ENCODE measurements at regions not wholly inside any gene's neighbourhood (a gene's known extent, or its start where the extent isn't known, plus 50 kb on each side); places are given as distances from the start of the nearest gene placed in this dataset.
"Not testable (repeated sequence)": the region's sequence is repeated elsewhere in the genome, so short reads cannot be mapped to it uniquely, and the experiment has no call there.

GRCh38 chr6:125586074-125586473 is 163.4 kb upstream of the HEY2 start:
- no peaks in the 10 kb centered on the region for H3K36me3 ChIP-seq (ENCODE audit: low read depth, low read length)
- BruUV-seq (replicated peaks), result no TSS peak
- H3K4me3 ChIP-seq (ENCODE audit: low read length), result no peak overlapping the region
- no peaks in the 10 kb centered on the region for H3F3A ChIP-seq (ENCODE audit: low read length, unreplicated experiment)
- no peak overlapping the region for H3K9ac ChIP-seq (ENCODE audit: low read length)
- TF ChIP-seq EZH2phosphoT487 (IDR thresholded peaks at IDR 0.05; ENCODE audit: borderline replicate concordance, low read length) (no peak), EZH2 (IDR thresholded peaks at IDR 0.05; ENCODE audit: low read length, unreplicated experiment) (no peak), CTCF (conservative IDR thresholded peaks at IDR 0.05; ENCODE audit: low read depth, low read length) (no peak)
- H3K9me2 ChIP-seq (replicated peaks; ENCODE audit: low read length), result no peaks in the 10 kb centered on the region
- ATAC-seq (peak; percentile 74), DNase-seq (peak; percentile 71)
- ChIA-PET CTCF (no interaction called here), POLR2A (ENCODE audit: unreplicated experiment) (no interaction called here)
- intact Hi-C loops (cut with micrococcal nuclease), result no loop called here
- no peaks in the 10 kb centered on the region for H3K79me2 ChIP-seq (ENCODE audit: low read length)
- H3K27me3 ChIP-seq (ENCODE audit: low read length), result peaks cover 5% of the 10 kb centered on the region; the same call in 1 of the 2 replicates
- H3K27ac ChIP-seq (ENCODE audit: low read length), result no peak overlapping the region
- H3K4me2 ChIP-seq (ENCODE audit: low read length), result peak overlapping the region; percentile 37; the same call in 1 of the 2 replicates
- no peaks in the 10 kb centered on the region for H4K20me1 ChIP-seq (ENCODE audit: low read length)
- H2AFZ ChIP-seq (ENCODE audit: low read length), result no peak overlapping the region
- no peaks in the 10 kb centered on the region for H3K9me3 ChIP-seq (ENCODE audit: low read length)
- H3K4me1 ChIP-seq (ENCODE audit: insufficient read depth, low read length), result peaks cover 26% of the 10 kb centered on the region

- ChIA-PET CTCF (no interaction called here), POLR2A (ENCODE audit: unreplicated experiment) (no interaction called here)
- Histone ChIP-seq H3K79me2 (ENCODE audit: low read length) (no peaks in the 10 kb centered on the region), H3K27ac (ENCODE audit: low read length) (no peak overlapping the region), H3K9ac (ENCODE audit: low read length) (no peak overlapping the region), H3F3A (ENCODE audit: low read length, unreplicated experiment) (no peaks in the 10 kb centered on the region), H3K4me3 (ENCODE audit: low read length) (no peak overlapping the region), H3K4me2 (ENCODE audit: low read length) (no peak overlapping the region; the same call in 1 of the 2 replicates), H3K27me3 (ENCODE audit: low read length) (peaks cover 5% of the 10 kb centered on the region; the same call in 1 of the 2 replicates), H4K20me1 (ENCODE audit: low read length) (no peaks in the 10 kb centered on the region), H3K36me3 (ENCODE audit: low read depth, low read length) (no peaks in the 10 kb centered on the region), H3K9me3 (ENCODE audit: low read length) (no peaks in the 10 kb centered on the region), H3K4me1 (ENCODE audit: insufficient read depth, low read length) (peaks cover 26% of the 10 kb centered on the region), H3K9me2 (replicated peaks; ENCODE audit: low read length) (no peaks in the 10 kb centered on the region), H2AFZ (ENCODE audit: low read length) (no peak overlapping the region)
- intact Hi-C loops (cut with micrococcal nuclease), result no loop called here
- ATAC-seq (no peak), DNase-seq (no peak)
- no TSS peak for BruUV-seq (replicated peaks)
- TF ChIP-seq EZH2phosphoT487 (IDR thresholded peaks at IDR 0.05; ENCODE audit: borderline replicate concordance, low read length) (no peak), EZH2 (IDR thresholded peaks at IDR 0.05; ENCODE audit: low read length, unreplicated experiment) (no peak), CTCF (conservative IDR thresholded peaks at IDR 0.05; ENCODE audit: low read depth, low read length) (no peak)
Observed at GRCh38 chr6:125586605-125587004, 162.8 kb upstream of the HEY2 start.

- no peak overlapping the region for H3K4me3 ChIP-seq (ENCODE audit: low read length)
- intact Hi-C loops (cut with micrococcal nuclease), result no loop called here
- TF ChIP-seq EZH2phosphoT487 (IDR thresholded peaks at IDR 0.05; ENCODE audit: borderline replicate concordance, low read length) (no peak), CTCF (conservative IDR thresholded peaks at IDR 0.05; ENCODE audit: low read depth, low read length) (no peak)
- no peaks in the 10 kb centered on the region for H3K79me2 ChIP-seq (ENCODE audit: low read length)
- H3K4me2 ChIP-seq (ENCODE audit: low read length), result no peak overlapping the region
- H3F3A ChIP-seq (ENCODE audit: low read length, unreplicated experiment), result no peaks in the 10 kb centered on the region
- DNase-seq (no peak), ATAC-seq (no peak)
- H3K4me1 ChIP-seq (ENCODE audit: insufficient read depth, low read length), result peaks cover 26% of the 10 kb centered on the region
- no peaks in the 10 kb centered on the region for H3K36me3 ChIP-seq (ENCODE audit: low read depth, low read length)
- BruUV-seq (replicated peaks), result no TSS peak
- no peak overlapping the region for H2AFZ ChIP-seq (ENCODE audit: low read length)
- H3K27ac ChIP-seq (ENCODE audit: low read length), result no peak overlapping the region
- H3K9me3 ChIP-seq (ENCODE audit: low read length), result no peaks in the 10 kb centered on the region
- POLR2A ChIA-PET (ENCODE audit: unreplicated experiment), result no interaction called here
- H3K9ac ChIP-seq (ENCODE audit: low read length), result no peak overlapping the region
- H3K27me3 ChIP-seq (ENCODE audit: low read length), result no peaks in the 10 kb centered on the region
- H3K9me2 ChIP-seq (replicated peaks; ENCODE audit: low read length), result no peaks in the 10 kb centered on the region
- no peaks in the 10 kb centered on the region for H4K20me1 ChIP-seq (ENCODE audit: low read length)
- CTCF ChIA-PET, result no interaction called here
Observed at GRCh38 chr6:125587666-125588632, 161.5 kb upstream of the HEY2 start.

GRCh38 chr6:125591796-125592195 is 157.6 kb upstream of the HEY2 start:
- CTCF ChIA-PET; H3K27me3 ChIP-seq (ENCODE audit: low read length); H3F3A ChIP-seq (ENCODE audit: low read length, unreplicated experiment); H3K4me1 ChIP-seq (ENCODE audit: insufficient read depth, low read length); H3K4me3 ChIP-seq (ENCODE audit: low read length); H3K9me3 ChIP-seq (ENCODE audit: low read length); POLR2A ChIA-PET (ENCODE audit: unreplicated experiment); H3K79me2 ChIP-seq (ENCODE audit: low read length); H3K9ac ChIP-seq (ENCODE audit: low read length); intact Hi-C loops (cut with micrococcal nuclease); DNase-seq; H3K4me2 ChIP-seq (ENCODE audit: low read length); ATAC-seq; H3K36me3 ChIP-seq (ENCODE audit: low read depth, low read length); H4K20me1 ChIP-seq (ENCODE audit: low read length); H3K9me2 ChIP-seq (replicated peaks; ENCODE audit: low read length); H3K27ac ChIP-seq (ENCODE audit: low read length); BruUV-seq (replicated peaks); H2AFZ ChIP-seq (ENCODE audit: low read length): not testable (repeated sequence)

Measured in PC-3 (cell line).